Suprapubic skin (tissue), 4 donors: ENCODE measurements at regions not wholly inside any gene's neighbourhood (a gene's known extent, or its start where the extent isn't known, plus 50 kb on each side); places are given as distances from the start of the nearest gene placed in this dataset.
"Not testable (repeated sequence)": the region's sequence is repeated elsewhere in the genome, so short reads cannot be mapped to it uniquely, and the experiment has no call there.

Experiments
- EP300 ChIP-seq: sonication (generic); formaldehyde crosslinking; IDR thresholded peaks from one replicate; pipeline ENCODE4 v1.6.1; 2017; ENCODE audit warnings: antibody characterized with exemption
- POLR2A ChIP-seq, 2 donors: fragments of 450-650 bp; IDR thresholded peaks; one replicate each; pipeline ENCODE4 v1.6.1; 2017; ENCODE audit warnings: antibody characterized with exemption in 2 of 2, mild to moderate bottlenecking in 2 of 2, moderate library complexity in 2 of 2
- POLR2AphosphoS5 ChIP-seq, 3 donors: sonication (generic); formaldehyde crosslinking; IDR thresholded peaks; one replicate each; pipeline ENCODE4 v1.6.1; 2017; ENCODE audit warnings: antibody characterized with exemption in 3 of 3
- TF ChIP-seq, protein P1 (sequence below), 2 donors: fragments of 200-600 bp in 1 of 2; fragments of 450-650 bp in 1 of 2; sonication (generic) in 1 of 2; IDR thresholded peaks; one replicate each; pipeline ENCODE4 v1.5.1; 2016 to 2019; ENCODE audit warnings: antibody characterized with exemption in 2 of 2, mild to moderate bottlenecking in 1 of 2, moderate library complexity in 1 of 2

GRCh38 chr2:87629491-87630458, 118.1 kb upstream of the PLGLB2 start:
- TF ChIP-seq, protein P1, sequence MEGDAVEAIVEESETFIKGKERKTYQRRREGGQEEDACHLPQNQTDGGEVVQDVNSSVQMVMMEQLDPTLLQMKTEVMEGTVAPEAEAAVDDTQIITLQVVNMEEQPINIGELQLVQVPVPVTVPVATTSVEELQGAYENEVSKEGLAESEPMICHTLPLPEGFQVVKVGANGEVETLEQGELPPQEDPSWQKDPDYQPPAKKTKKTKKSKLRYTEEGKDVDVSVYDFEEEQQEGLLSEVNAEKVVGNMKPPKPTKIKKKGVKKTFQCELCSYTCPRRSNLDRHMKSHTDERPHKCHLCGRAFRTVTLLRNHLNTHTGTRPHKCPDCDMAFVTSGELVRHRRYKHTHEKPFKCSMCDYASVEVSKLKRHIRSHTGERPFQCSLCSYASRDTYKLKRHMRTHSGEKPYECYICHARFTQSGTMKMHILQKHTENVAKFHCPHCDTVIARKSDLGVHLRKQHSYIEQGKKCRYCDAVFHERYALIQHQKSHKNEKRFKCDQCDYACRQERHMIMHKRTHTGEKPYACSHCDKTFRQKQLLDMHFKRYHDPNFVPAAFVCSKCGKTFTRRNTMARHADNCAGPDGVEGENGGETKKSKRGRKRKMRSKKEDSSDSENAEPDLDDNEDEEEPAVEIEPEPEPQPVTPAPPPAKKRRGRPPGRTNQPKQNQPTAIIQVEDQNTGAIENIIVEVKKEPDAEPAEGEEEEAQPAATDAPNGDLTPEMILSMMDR (IDR thresholded peaks at IDR 0.05), result not testable (repeated sequence)
- not testable (repeated sequence) for TF ChIP-seq POLR2AphosphoS5 (IDR thresholded peaks at IDR 0.05); POLR2A (IDR thresholded peaks at IDR 0.05); EP300
